GM12875 (cell line): ENCODE measurements at regions not wholly inside any gene's neighbourhood (a gene's known extent, or its start where the extent isn't known, plus 50 kb on each side); places are given as distances from the start of the nearest gene placed in this dataset.

Experiments
- H3K4me3 ChIP-seq: one replicate; pipeline ENCODE4 v1.5.1; 2011; ENCODE audit warnings: low read depth, low read length, control low read depth
- CTCF ChIP-seq: IDR thresholded peaks from 2 replicates; pipeline ENCODE4 v1.5.1; 2011; ENCODE audit warnings: low read depth, mild to moderate bottlenecking, control low read depth, inconsistent platforms, low read length, moderate library complexity, borderline replicate concordance; ENCODE audit not compliant: insufficient read depth

GRCh38 chr2:34601561-34601960 lies 1002.5 kb upstream of the FAM98A start:
- no peak for TF ChIP-seq CTCF

DNA sequence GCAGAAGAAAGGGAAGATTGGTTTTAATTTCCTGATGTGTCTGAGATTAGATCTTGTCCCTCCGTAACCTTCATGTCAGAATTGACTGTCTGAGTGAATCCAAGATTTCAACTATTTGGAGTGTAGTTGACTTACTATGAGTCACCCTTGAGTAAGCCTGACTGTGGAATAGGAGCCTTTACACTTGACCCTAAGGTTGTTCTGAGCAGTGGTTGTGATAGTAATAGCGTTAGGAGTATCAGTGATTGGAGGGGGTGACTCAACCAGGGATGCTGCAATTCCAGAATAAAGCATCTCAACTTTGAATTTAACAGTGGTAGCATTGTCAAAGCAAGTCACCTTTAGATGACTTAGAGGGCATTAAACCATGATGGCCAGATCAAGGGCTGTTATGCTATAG lies 979.5 kb upstream of the FAM98A start:
- no peak for TF ChIP-seq CTCF

More at GRCh38 chr2:34601561-34601960, 1002.5 kb upstream of the FAM98A start:
- H3K4me3 ChIP-seq = no peak overlapping the region

GRCh38 chr2:34570266-34570872 lies 971.3 kb upstream of the FAM98A start:
- 0 out of 2 replicates have a peak, but pooled peaks have one; percentile 16 for TF ChIP-seq CTCF
- H3K4me3 ChIP-seq = no peak overlapping the region

More for the DNA sequence above, 979.5 kb upstream of the FAM98A start:
- H3K4me3 ChIP-seq = no peak overlapping the region

DNA sequence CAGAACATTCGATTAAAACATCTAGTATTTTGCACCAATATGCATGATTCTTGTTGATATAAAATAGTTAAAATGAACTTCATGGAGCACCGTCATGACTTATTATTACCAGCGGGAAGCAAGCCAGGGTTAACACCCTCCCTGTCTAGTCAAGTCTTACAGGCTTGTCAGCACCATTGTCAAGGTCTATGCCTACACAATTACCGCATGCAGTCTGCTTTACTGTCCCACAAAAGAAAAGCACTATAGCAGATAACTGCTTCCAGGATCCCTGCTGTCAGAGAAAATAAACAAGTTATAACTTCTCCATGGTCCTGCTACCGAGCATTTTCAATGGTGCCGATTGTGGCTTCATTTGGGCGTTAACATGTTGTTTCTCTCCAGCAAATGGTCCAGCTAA lies 968.0 kb upstream of the FAM98A start:
- TF ChIP-seq CTCF = no peak
- H3K4me3 ChIP-seq = no peak overlapping the region

DNA sequence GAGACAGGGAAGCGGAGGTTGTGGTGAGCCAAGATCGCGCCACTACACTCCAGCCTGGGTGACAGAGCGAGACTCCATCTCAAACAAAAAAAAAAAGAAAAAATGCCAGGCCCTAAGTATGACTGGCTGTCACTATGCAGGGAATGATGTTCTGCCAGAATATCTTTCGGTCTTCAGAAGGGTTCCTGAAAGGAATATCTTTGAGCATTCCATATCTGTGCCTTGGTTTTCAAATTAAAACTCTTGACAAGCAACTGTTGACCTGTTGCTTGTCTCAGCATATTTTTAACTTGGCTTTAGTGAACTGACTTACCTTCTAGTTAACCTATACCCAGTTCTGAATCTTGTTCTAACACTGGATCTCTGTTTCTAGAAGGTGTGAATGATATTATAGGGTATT lies 953.2 kb upstream of the FAM98A start:
- no peak for TF ChIP-seq CTCF
- H3K4me3 ChIP-seq = no peak overlapping the region

GRCh38 chr2:34549710-34550345 lies 950.7 kb upstream of the FAM98A start:
- TF ChIP-seq CTCF = no peak

GRCh38 chr2:34547900-34548299 lies 948.8 kb upstream of the FAM98A start:
- TF ChIP-seq CTCF = no peak

More at GRCh38 chr2:34549710-34550345, 950.7 kb upstream of the FAM98A start:
- H3K4me3 ChIP-seq = no peak overlapping the region

More at GRCh38 chr2:34547900-34548299, 948.8 kb upstream of the FAM98A start:
- no peak overlapping the region for H3K4me3 ChIP-seq
